H1 (cell line): ENCODE measurements at regions not wholly inside any gene's neighbourhood (a gene's known extent, or its start where the extent isn't known, plus 50 kb on each side); places are given as distances from the start of the nearest gene placed in this dataset.

ENCODE experiments used
- CTCF ChIA-PET: fragments of 300-600 bp; sonication (Branson Sonifier 250); formaldehyde crosslinking; loops from one replicate; lab custom pipeline; 2021; ENCODE audit not compliant: partially characterized antibody; lab: Charles Lee
- POLR2A ChIA-PET: fragments of 300-600 bp; sonication (Branson Sonifier 250); formaldehyde crosslinking; loops from one replicate; lab custom pipeline; 2021; ENCODE audit warnings: inconsistent platforms; ENCODE audit not compliant: partially characterized antibody; lab: Charles Lee
- DNase-seq, 2 experiments: peaks; one replicate each; pipeline versions ENCODE4 v3.0.0 to v3.0.0-alpha.2; 2010 to 2022; ENCODE audit warnings: low spot score in 2 of 2, low read depth in 1 of 2, mixed read lengths in 1 of 2
- FAIRE-seq: peaks from 2 replicates; lab custom pipeline; 2011; peaks lifted over from hg19 to GRCh38; lab: Jason Lieb, UNC
- H2AFZ ChIP-seq: 2 replicates; pipeline ENCODE4 v1.8.1; 2012; ENCODE audit warnings: low read length, inconsistent platforms
- H2AK5ac ChIP-seq: 2 replicates; pipeline ENCODE4 v1.6.1; 2013; ENCODE audit warnings: low read depth, low read length
- H2BK120ac ChIP-seq: replicated peaks from 2 replicates; pipeline ENCODE3; 2013; ENCODE audit warnings: low read depth, low read length, inconsistent platforms
- H2BK12ac ChIP-seq: 2 replicates; pipeline ENCODE4 v1.6.1; 2013; ENCODE audit warnings: low read depth, low read length
- H2BK15ac ChIP-seq: 2 replicates; pipeline ENCODE4 v1.6.1; 2013; ENCODE audit warnings: low read length
- H2BK20ac ChIP-seq: 2 replicates; pipeline ENCODE4 v1.6.1; 2013; ENCODE audit warnings: low read length
- H2BK5ac ChIP-seq: 2 replicates; pipeline ENCODE4 v1.6.1; 2013; ENCODE audit warnings: low read depth, low read length
- H3K14ac ChIP-seq: 2 replicates; pipeline ENCODE4 v1.6.1; 2013; ENCODE audit warnings: inconsistent platforms; ENCODE audit not compliant: insufficient read length
- H3K18ac ChIP-seq: 2 replicates; pipeline ENCODE4 v1.6.1; 2013; ENCODE audit warnings: low read length; ENCODE audit errors: extremely low read depth
- H3K23ac ChIP-seq: 2 replicates; pipeline ENCODE4 v1.6.1; 2013; ENCODE audit warnings: inconsistent platforms; ENCODE audit not compliant: insufficient read length
- H3K23me2 ChIP-seq: 2 replicates; pipeline ENCODE4 v1.6.1; 2013; ENCODE audit warnings: low read depth, low read length
- H3K27ac ChIP-seq: 2 replicates; pipeline ENCODE4 v1.6.1; 2011; ENCODE audit warnings: low read depth, low read length, inconsistent platforms
- H3K27me3 ChIP-seq, 4 experiments: replicated peaks in 1 of 4; 1 replicate in 1 of 4; 2 replicates in 3 of 4; pipeline versions ENCODE4 v1.6.1 to v1.8.1; 2011 to 2013; ENCODE audit warnings: low read length in 3 of 4, mild to moderate bottlenecking in 3 of 4, inconsistent platforms in 2 of 4, mixed read lengths in 2 of 4, moderate library complexity in 1 of 4; ENCODE audit not compliant: control insufficient read depth in 3 of 4, insufficient read depth in 3 of 4; ENCODE audit errors: extremely low read depth in 1 of 4
- H3K36me3 ChIP-seq, 4 experiments: 2 replicates each; pipeline versions ENCODE4 v1.6.1 to v1.8.1; 2011 to 2013; ENCODE audit warnings: mild to moderate bottlenecking in 4 of 4, low read length in 3 of 4, moderate library complexity in 2 of 4, control low read depth in 1 of 4, inconsistent platforms in 1 of 4; ENCODE audit not compliant: insufficient read depth in 4 of 4, control insufficient read depth in 2 of 4
- H3K4ac ChIP-seq: replicated peaks from 2 replicates; pipeline ENCODE3; 2013; ENCODE audit warnings: low read length, low read depth, mixed read lengths, inconsistent platforms; ENCODE audit not compliant: insufficient read length
- H3K4me1 ChIP-seq, 4 experiments: replicated peaks in 1 of 4; 1 replicate in 1 of 4; 2 replicates in 3 of 4; pipeline versions ENCODE4 v1.6.1 to v1.8.1; 2011 to 2013; ENCODE audit warnings: low read length in 3 of 4, inconsistent platforms in 2 of 4, mixed read lengths in 1 of 4; ENCODE audit not compliant: insufficient read depth in 4 of 4, control insufficient read depth in 3 of 4
- H3K4me2 ChIP-seq, 2 experiments: 2 replicates each; pipeline versions ENCODE4 v1.6.1 to v1.8.1; 2011 to 2013; ENCODE audit warnings: low read depth in 2 of 2, low read length in 2 of 2, control low read depth in 1 of 2, inconsistent platforms in 1 of 2, mild to moderate bottlenecking in 1 of 2; ENCODE audit not compliant: insufficient read depth in 1 of 2
- H3K4me3 ChIP-seq, 4 experiments: fragments of 200-600, 300-600 bp in 1 of 4; sonication (generic), shearing (Covaris generic), sonication (Bioruptor Twin) in 1 of 4; 2 replicates each; pipeline versions ENCODE4 v1.5.1 to v1.8.1; 2011 to 2016; ENCODE audit warnings: low read length in 4 of 4, low read depth in 3 of 4, control low read depth in 2 of 4, inconsistent platforms in 2 of 4, mild to moderate bottlenecking in 2 of 4, mixed read lengths in 1 of 4, moderate library complexity in 1 of 4; ENCODE audit not compliant: insufficient read depth in 2 of 4; ENCODE audit errors: extremely low read depth in 1 of 4
- H3K56ac ChIP-seq: replicated peaks from 2 replicates; pipeline ENCODE3; 2013; ENCODE audit warnings: low read depth, mild to moderate bottlenecking, mixed read lengths, low read length, inconsistent platforms; ENCODE audit not compliant: insufficient read length
- H3K79me1 ChIP-seq: 2 replicates; pipeline ENCODE4 v1.6.1; 2013; ENCODE audit warnings: low read depth, low read length, control low read depth
- H3K79me2 ChIP-seq, 2 experiments: 2 replicates each; pipeline versions ENCODE4 v1.6.1 to v1.8.1; 2012 to 2013; ENCODE audit warnings: low read length in 2 of 2, mild to moderate bottlenecking in 2 of 2, inconsistent platforms in 1 of 2; ENCODE audit not compliant: insufficient read depth in 2 of 2, control insufficient read depth in 1 of 2
- H3K9ac ChIP-seq, 4 experiments: replicated peaks in 1 of 4; 1 replicate in 1 of 4; 2 replicates in 3 of 4; pipeline versions ENCODE4 v1.6.1 to v1.8.1; 2011 to 2013; ENCODE audit warnings: low read depth in 3 of 4, low read length in 3 of 4, control low read depth in 2 of 4, mild to moderate bottlenecking in 2 of 4, moderate library complexity in 2 of 4, inconsistent platforms in 1 of 4; ENCODE audit errors: extremely low read depth in 1 of 4
- H3K9me3 ChIP-seq, 2 experiments: 2 replicates each; pipeline versions ENCODE4 v1.6.1 to v1.8.1; 2012 to 2013; ENCODE audit warnings: mild to moderate bottlenecking in 2 of 2, moderate library complexity in 2 of 2, control low read depth in 1 of 2, inconsistent platforms in 1 of 2, low read depth in 1 of 2, low read length in 1 of 2, mixed read lengths in 1 of 2; ENCODE audit not compliant: insufficient read depth in 2 of 2
- H4K20me1 ChIP-seq, 2 experiments: replicated peaks in 1 of 2; 2 replicates each; pipeline versions ENCODE3 to v1.8.1; 2011 to 2013; ENCODE audit warnings: inconsistent platforms in 2 of 2, low read length in 2 of 2, mild to moderate bottlenecking in 1 of 2; ENCODE audit not compliant: insufficient read depth in 2 of 2, control insufficient read depth in 1 of 2
- H4K5ac ChIP-seq: 2 replicates; pipeline ENCODE4 v1.6.1; 2013; ENCODE audit warnings: low read length, low read depth, mixed read lengths, inconsistent platforms; ENCODE audit not compliant: insufficient read length
- H4K8ac ChIP-seq: 2 replicates; pipeline ENCODE4 v1.8.0; 2013; ENCODE audit warnings: mild to moderate bottlenecking, moderate library complexity, low read length, inconsistent platforms; ENCODE audit not compliant: insufficient read depth; ENCODE audit errors: extremely low read depth
- H4K91ac ChIP-seq: replicated peaks from 2 replicates; pipeline ENCODE3; 2013; ENCODE audit warnings: low read length, mixed read lengths, inconsistent platforms; ENCODE audit not compliant: insufficient read length
- BCL11A ChIP-seq, 2 experiments: IDR thresholded peaks; one replicate each; pipeline ENCODE4 v1.6.1; 2011; ENCODE audit warnings: low read depth in 2 of 2, low read length in 2 of 2, mild to moderate bottlenecking in 2 of 2
- HDAC2 ChIP-seq, 2 experiments: fragments of 300-600 bp in 1 of 2; sonication (generic) in 1 of 2; IDR thresholded peaks; 2 replicates each; pipeline ENCODE4 v1.6.1; 2011 to 2012; ENCODE audit warnings: low read depth in 2 of 2, low read length in 2 of 2, mild to moderate bottlenecking in 2 of 2, moderate library complexity in 2 of 2, borderline replicate concordance in 1 of 2, inconsistent platforms in 1 of 2
- HDAC6 ChIP-seq: IDR thresholded peaks from one replicate; pipeline ENCODE4 v1.7.1; 2012; ENCODE audit warnings: low read depth, mild to moderate bottlenecking, inconsistent platforms, low read length, moderate library complexity
- JUND ChIP-seq: IDR thresholded peaks from 2 replicates; pipeline ENCODE4 v1.6.1; 2011; ENCODE audit warnings: mild to moderate bottlenecking, improper control_type of control experiment, low read length
- MAX ChIP-seq: IDR thresholded peaks from 2 replicates; pipeline ENCODE4 v1.6.1; 2012; ENCODE audit warnings: inconsistent platforms
- POLR2AphosphoS5 ChIP-seq: IDR thresholded peaks from 2 replicates; pipeline ENCODE4 v1.6.1; 2011; ENCODE audit warnings: low read depth, low read length
- RBBP5 ChIP-seq: IDR thresholded peaks from 2 replicates; pipeline ENCODE4 v1.7.1; 2012; ENCODE audit warnings: low read depth, mild to moderate bottlenecking, inconsistent platforms, low read length, moderate library complexity, borderline replicate concordance
- SAP30 ChIP-seq: fragments of 300-600 bp; sonication (generic); IDR thresholded peaks from 2 replicates; pipeline ENCODE4 v1.7.1; 2012; ENCODE audit warnings: low read length, moderate library complexity, mild to moderate bottlenecking, inconsistent platforms; ENCODE audit not compliant: insufficient read depth, insufficient replicate concordance
- TEAD4 ChIP-seq: IDR thresholded peaks from 2 replicates; pipeline ENCODE4 v1.6.1; 2012; ENCODE audit warnings: low read depth, low read length, inconsistent platforms, mixed read lengths
- YY1 ChIP-seq: IDR thresholded peaks from 2 replicates; pipeline ENCODE4 v1.6.1; 2011; ENCODE audit warnings: low read depth, mild to moderate bottlenecking, low read length
- WGBS, 2 experiments: shearing (Covaris generic) in 1 of 2; methylation state at CpG; one replicate each; pipeline versions ENCODE4 v1.1.6 to v1.1.7; 2013 to 2015; ENCODE audit warnings: low lambda C conversion rate in 2 of 2, mixed read lengths in 2 of 2, inconsistent platforms in 1 of 2, low coverage in 1 of 2, missing lambda C conversion rate in 1 of 2; ENCODE audit not compliant: insufficient replicate concordance in 2 of 2, insufficient coverage in 1 of 2, insufficient read length in 1 of 2; ENCODE audit errors: extremely low coverage in 1 of 2, missing lambda C conversion rate in 1 of 2; 5-methylcytosine and 5-hydroxymethylcytosine counted together

GRCh38 chr9:3750321-3750720 lies 224.5 kb upstream of the RFX3 start:
- no peak overlapping the region for H2BK12ac ChIP-seq
- POLR2A ChIA-PET, result no interaction called here
- no peak for TF ChIP-seq MAX
- TF ChIP-seq HDAC2 (IDR thresholded peaks at IDR 0.05; ENCODE audit: borderline replicate concordance in 1 of 2, low read depth in 2 of 2, low read length in 2 of 2), result no peak
- no peak for TF ChIP-seq HDAC6
- TF ChIP-seq JUND, result no peak
- TF ChIP-seq POLR2AphosphoS5, result no peak
- no peak for TF ChIP-seq BCL11A (IDR thresholded peaks at IDR 0.05; ENCODE audit: low read depth in 2 of 2, low read length in 2 of 2)
- TF ChIP-seq RBBP5, result no peak
- no peak for TF ChIP-seq TEAD4
- no peak for TF ChIP-seq SAP30
- no peak for TF ChIP-seq YY1

More at GRCh38 chr9:3750321-3750720, 224.5 kb upstream of the RFX3 start:
- H3K27me3 ChIP-seq, result no peaks in the 10 kb centered on the region
- no peak overlapping the region for H3K56ac ChIP-seq
- H3K14ac ChIP-seq, result no peak overlapping the region
- no peak overlapping the region for H3K27ac ChIP-seq
- peaks cover 0 to 3% (median 0%) of the 10 kb centered on the region in 4 experiments; a peak in 2 of 7 replicates for H3K4me1 ChIP-seq
- no peaks in the 10 kb centered on the region for H3K9me3 ChIP-seq
- no peak overlapping the region for H2BK120ac ChIP-seq
- no peak overlapping the region for H3K4ac ChIP-seq
- CTCF ChIA-PET, result no interaction called here
- no peak overlapping the region for H4K5ac ChIP-seq
- H2BK15ac ChIP-seq, result no peak overlapping the region
- H3K9ac ChIP-seq, result no peak overlapping the region
- no peak overlapping the region for H2AK5ac ChIP-seq
- H3K79me2 ChIP-seq, result no peaks in the 10 kb centered on the region
- H3K79me1 ChIP-seq, result no peaks in the 10 kb centered on the region
- H3K4me2 ChIP-seq, result no peak overlapping the region
- H2AFZ ChIP-seq, result no peak overlapping the region
- H4K8ac ChIP-seq, result no peak overlapping the region
- no peak overlapping the region for H3K23ac ChIP-seq
- WGBS, 2 experiments, result 77% methylated on average over 5 of the region's 5 CpGs; no CpG with 5 or more reads in 1 of the 2 experiments
- no peaks in the 10 kb centered on the region for H4K20me1 ChIP-seq
- H2BK20ac ChIP-seq, result no peak overlapping the region
- H4K91ac ChIP-seq, result no peak overlapping the region
- H3K4me3 ChIP-seq, result no peak overlapping the region
- no peak for FAIRE-seq
- DNase-seq, result no peak
- H3K36me3 ChIP-seq, result no peaks in the 10 kb centered on the region
- no peak overlapping the region for H2BK5ac ChIP-seq
- no peak overlapping the region for H3K18ac ChIP-seq
- H3K23me2 ChIP-seq, result no peaks in the 10 kb centered on the region
